ENCODE measurements at regions not wholly inside any gene's neighbourhood (a gene's known extent, or its start where the extent isn't known, plus 50 kb on each side); places are given as distances from the start of the nearest gene placed in this dataset.

- TF ChIP-seq CTCF (IDR thresholded peaks at IDR 0.05) = no peak
- TF ChIP-seq POLR2A (IDR thresholded peaks at IDR 0.05) = no peak
These were observed 72.7 kb upstream of the CCN6 start for GRCh38 chr6:111980971-111981840.

Measured in heart left ventricle (tissue), 13 donors.